GM18861 (cell line): ENCODE measurements at regions not wholly inside any gene's neighbourhood (a gene's known extent, or its start where the extent isn't known, plus 50 kb on each side); places are given as distances from the start of the nearest gene placed in this dataset.
"Not testable (repeated sequence)": the region's sequence is repeated elsewhere in the genome, so short reads cannot be mapped to it uniquely, and the experiment has no call there.

Experiments
- ATAC-seq: cut with Tn5 transposase; IDR thresholded peaks from one replicate; pipeline ENCODE4 v1.9.1; 2021; ENCODE audit not compliant: unreplicated experiment

GRCh38 chr6:120826253-120826652 is 508.0 kb downstream of the TBC1D32 start:
- no peak for ATAC-seq

GRCh38 chr6:120816794-120817193 is 517.5 kb downstream of the TBC1D32 start:
- no peak for ATAC-seq

GRCh38 chr6:120805276-120805675 is 529.0 kb downstream of the TBC1D32 start:
- ATAC-seq: no peak

- ATAC-seq: no peak
Observed at GRCh38 chr6:120804612-120805011, 529.7 kb downstream of the TBC1D32 start.

- no peak for ATAC-seq
Observed at GRCh38 chr6:120786682-120787081, 547.6 kb downstream of the TBC1D32 start.

GRCh38 chr6:120786256-120786655 is 548.0 kb downstream of the TBC1D32 start:
- ATAC-seq: no peak

GRCh38 chr6:120785459-120786086 is 548.7 kb downstream of the TBC1D32 start:
- no peak for ATAC-seq

GRCh38 chr6:120779441-120779840 is 554.8 kb downstream of the TBC1D32 start:
- no peak for ATAC-seq

- no peak for ATAC-seq
Observed at GRCh38 chr6:120775698-120776097, 558.6 kb downstream of the TBC1D32 start.

- no peak for ATAC-seq
Observed at GRCh38 chr6:120774275-120774674, 560.0 kb downstream of the TBC1D32 start.

GRCh38 chr6:120771019-120771418 is 563.3 kb downstream of the TBC1D32 start:
- no peak for ATAC-seq

GRCh38 chr6:120764312-120764711 is 570.0 kb downstream of the TBC1D32 start:
- ATAC-seq: no peak

- ATAC-seq: no peak
Observed at GRCh38 chr6:120759570-120759969, 574.7 kb downstream of the TBC1D32 start.

- not testable (repeated sequence) for ATAC-seq
Observed at GRCh38 chr6:120748574-120748973, 585.7 kb downstream of the TBC1D32 start.

GRCh38 chr6:120736740-120737139 is 597.5 kb downstream of the TBC1D32 start:
- ATAC-seq: no peak

GRCh38 chr6:120735641-120736040 is 598.6 kb downstream of the TBC1D32 start:
- ATAC-seq: no peak

- ATAC-seq: no peak
Observed at GRCh38 chr6:120711255-120711654, 623.0 kb downstream of the TBC1D32 start.

- no peak for ATAC-seq
Observed at GRCh38 chr6:120700001-120700400, 634.3 kb downstream of the TBC1D32 start.

GRCh38 chr6:120686492-120686891 is 647.8 kb downstream of the TBC1D32 start:
- no peak for ATAC-seq

- no peak for ATAC-seq
Observed at GRCh38 chr6:120682145-120682544, 652.1 kb downstream of the TBC1D32 start.

GRCh38 chr6:120681204-120681603 is 653.1 kb downstream of the TBC1D32 start:
- no peak for ATAC-seq

GRCh38 chr6:120675886-120676285 is 658.4 kb downstream of the TBC1D32 start:
- no peak for ATAC-seq

GRCh38 chr6:120671519-120671918 is 662.8 kb downstream of the TBC1D32 start:
- no peak for ATAC-seq
